ENCODE measurements at regions not wholly inside any gene's neighbourhood (a gene's known extent, or its start where the extent isn't known, plus 50 kb on each side); places are given as distances from the start of the nearest gene placed in this dataset.

DNA sequence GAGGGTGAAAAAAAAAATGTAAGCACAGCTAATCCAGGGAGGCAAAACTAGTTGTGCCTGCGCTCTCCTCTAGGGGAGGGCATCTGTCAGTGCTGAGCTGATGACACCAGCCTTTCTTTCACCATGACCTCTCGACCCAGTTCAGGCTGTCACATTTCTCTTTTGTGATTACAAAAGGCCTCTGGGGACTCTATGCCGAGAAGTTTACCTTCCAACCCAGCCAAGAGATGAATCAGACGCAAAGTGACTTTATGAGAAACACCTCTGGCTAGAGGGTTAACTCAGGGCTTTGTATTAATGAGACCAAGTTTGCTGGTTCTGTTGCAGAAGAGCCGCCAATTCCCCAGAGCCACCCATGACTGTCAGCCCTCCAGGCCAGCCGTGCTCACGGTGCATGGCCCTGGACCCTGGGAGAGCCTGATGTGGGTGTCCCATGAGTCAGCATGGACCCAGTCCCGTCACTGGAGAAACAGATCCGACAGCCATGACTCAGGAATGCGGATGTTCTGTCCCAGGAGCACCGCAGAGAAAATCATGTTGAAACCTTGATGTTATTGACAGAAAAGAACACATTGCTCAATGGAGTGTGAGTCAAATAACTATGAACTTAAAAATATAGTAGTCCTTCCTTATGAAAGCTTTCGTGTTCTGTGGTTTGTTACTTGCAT, 437.2 kb downstream of the HS3ST3B1 start:
- Histone ChIP-seq H3K27ac (ENCODE audit: low read length, poor library complexity, severe bottlenecking) (peak overlapping the region; percentile 26), H2AK5ac (ENCODE audit: low read length, severe bottlenecking) (no peak overlapping the region), H3K4me3 (ENCODE audit: insufficient read depth in 1 of 2, low read depth in 1 of 2, low read length in 2 of 2) (no peak overlapping the region), H3K9me3 (ENCODE audit: control insufficient read depth, low read length) (no peaks in the 10 kb centered on the region), H3K23ac (ENCODE audit: low read length in 2 of 2) (no peak overlapping the region), H4K8ac (ENCODE audit: low read length) (no peak overlapping the region), H3K4me2 (ENCODE audit: low read length, poor library complexity, severe bottlenecking) (peak overlapping the region; percentile 18), H2BK5ac (ENCODE audit: low read depth, low read length, poor library complexity, severe bottlenecking) (no peak overlapping the region), H2AFZ (ENCODE audit: low read depth, low read length) (no peak overlapping the region), H2BK120ac (ENCODE audit: low read depth, low read length) (peak overlapping the region; percentile 54), H3K79me1 (replicated peaks; ENCODE audit: low read length, poor library complexity, severe bottlenecking) (no peaks in the 10 kb centered on the region), H3K36me3 (ENCODE audit: control insufficient read depth in 1 of 2, insufficient read depth in 2 of 2, low read depth in 1 of 2, low read length in 2 of 2) (no peaks in the 10 kb centered on the region), H3K4me1 (ENCODE audit: control insufficient read depth, insufficient read depth, low read depth, low read length) (peaks cover 6% of the 10 kb centered on the region), H3K27me3 (ENCODE audit: control insufficient read depth in 1 of 2, insufficient read depth in 1 of 2, low read length in 2 of 2) (no peaks in the 10 kb centered on the region), H4K91ac (ENCODE audit: low read length) (no peak overlapping the region), H3K4ac (ENCODE audit: low read depth in 1 of 2, low read length in 2 of 2) (no peak overlapping the region), H3K18ac (ENCODE audit: low read depth in 1 of 2, low read length in 2 of 2) (peak overlapping the region in 1 of 2 experiments; percentile 6), H2BK15ac (ENCODE audit: low read depth, poor library complexity, severe bottlenecking) (no peak overlapping the region), H3K14ac (ENCODE audit: low read length in 2 of 2) (no peak overlapping the region), H2BK12ac (ENCODE audit: low read length in 2 of 2) (peak overlapping the region in 1 of 2 experiments; percentile 61), H3K9ac (ENCODE audit: low read length) (peak overlapping the region; percentile 59)
- 26% methylated on average over 9 of the region's 12 CpGs for WGBS
- DNase-seq: peak; percentile 99

GRCh38 chr17:14736631-14737030, 435.8 kb downstream of the HS3ST3B1 start:
- H4K8ac ChIP-seq (ENCODE audit: low read length): no peak overlapping the region
- H3K14ac ChIP-seq (ENCODE audit: low read length in 2 of 2): no peak overlapping the region
- no peaks in the 10 kb centered on the region for H3K27me3 ChIP-seq (ENCODE audit: control insufficient read depth in 1 of 2, insufficient read depth in 1 of 2, low read length in 2 of 2)
- H3K4ac ChIP-seq (ENCODE audit: low read depth in 1 of 2, low read length in 2 of 2): no peak overlapping the region
- H3K36me3 ChIP-seq (ENCODE audit: control insufficient read depth in 1 of 2, insufficient read depth in 2 of 2, low read depth in 1 of 2, low read length in 2 of 2): no peaks in the 10 kb centered on the region
- DNase-seq: no peak
- no peak overlapping the region for H3K27ac ChIP-seq (ENCODE audit: low read length, poor library complexity, severe bottlenecking)
- no peak overlapping the region for H2AFZ ChIP-seq (ENCODE audit: low read depth, low read length)
- peak overlapping the region in 1 of 2 experiments; percentile 11 for H3K18ac ChIP-seq (ENCODE audit: low read depth in 1 of 2, low read length in 2 of 2)
- no peak overlapping the region for H2BK120ac ChIP-seq (ENCODE audit: low read depth, low read length)
- H3K4me3 ChIP-seq (ENCODE audit: insufficient read depth in 1 of 2, low read depth in 1 of 2, low read length in 2 of 2): no peak overlapping the region
- peak overlapping the region; percentile 47 for H2BK5ac ChIP-seq (ENCODE audit: low read depth, low read length, poor library complexity, severe bottlenecking)
- no peak overlapping the region for H3K4me2 ChIP-seq (ENCODE audit: low read length, poor library complexity, severe bottlenecking)
- H3K9me3 ChIP-seq (ENCODE audit: control insufficient read depth, low read length): no peaks in the 10 kb centered on the region
- H2BK15ac ChIP-seq (ENCODE audit: low read depth, poor library complexity, severe bottlenecking): no peak overlapping the region
- no peak overlapping the region for H2BK12ac ChIP-seq (ENCODE audit: low read length in 2 of 2)
- 96% methylated on average over 3 of the region's 6 CpGs for WGBS
- no peaks in the 10 kb centered on the region for H3K79me1 ChIP-seq (replicated peaks; ENCODE audit: low read length, poor library complexity, severe bottlenecking)
- H4K91ac ChIP-seq (ENCODE audit: low read length): no peak overlapping the region
- no peak overlapping the region for H2AK5ac ChIP-seq (ENCODE audit: low read length, severe bottlenecking)
- no peak overlapping the region for H3K23ac ChIP-seq (ENCODE audit: low read length in 2 of 2)
- H3K9ac ChIP-seq (ENCODE audit: low read length): no peak overlapping the region
- peaks cover 5% of the 10 kb centered on the region for H3K4me1 ChIP-seq (ENCODE audit: control insufficient read depth, insufficient read depth, low read depth, low read length)

DNA sequence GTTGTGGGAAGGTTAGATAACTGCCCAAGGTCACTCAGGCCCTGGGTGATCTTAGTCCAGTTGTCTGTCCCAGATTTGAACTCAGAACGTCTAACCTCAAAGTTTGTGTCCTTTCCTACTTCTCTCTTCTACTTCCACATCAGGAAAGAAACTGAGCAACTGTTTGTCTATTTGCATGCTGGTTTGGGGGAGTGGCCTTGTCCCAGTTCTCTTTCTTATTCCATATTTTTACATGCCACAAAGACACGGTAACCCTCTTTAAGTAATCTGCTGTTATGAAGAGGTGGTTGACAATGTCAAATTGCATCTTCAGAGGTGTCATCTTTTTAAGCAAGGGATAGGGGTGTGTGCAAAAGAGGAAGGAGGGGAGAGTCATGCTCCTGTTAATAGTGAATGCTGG, 432.5 kb downstream of the HS3ST3B1 start:
- no peak overlapping the region for H2BK15ac ChIP-seq (ENCODE audit: low read depth, poor library complexity, severe bottlenecking)
- H3K27ac ChIP-seq (ENCODE audit: low read length, poor library complexity, severe bottlenecking): no peak overlapping the region
- WGBS: 94% methylated on average over 1 of the region's 2 CpGs
- H3K23ac ChIP-seq (ENCODE audit: low read length in 2 of 2): no peak overlapping the region
- no peak overlapping the region for H2AFZ ChIP-seq (ENCODE audit: low read depth, low read length)
- H3K36me3 ChIP-seq (ENCODE audit: control insufficient read depth in 1 of 2, insufficient read depth in 2 of 2, low read depth in 1 of 2, low read length in 2 of 2): no peaks in the 10 kb centered on the region
- H3K18ac ChIP-seq (ENCODE audit: low read depth in 1 of 2, low read length in 2 of 2): no peak overlapping the region
- no peak overlapping the region for H4K91ac ChIP-seq (ENCODE audit: low read length)
- no peaks in the 10 kb centered on the region for H3K27me3 ChIP-seq (ENCODE audit: control insufficient read depth in 1 of 2, insufficient read depth in 1 of 2, low read length in 2 of 2)
- no peak overlapping the region for H3K4me3 ChIP-seq (ENCODE audit: insufficient read depth in 1 of 2, low read depth in 1 of 2, low read length in 2 of 2)
- H3K14ac ChIP-seq (ENCODE audit: low read length in 2 of 2): no peak overlapping the region
- H3K9me3 ChIP-seq (ENCODE audit: control insufficient read depth, low read length): no peaks in the 10 kb centered on the region
- peaks cover 2% of the 10 kb centered on the region for H3K4me1 ChIP-seq (ENCODE audit: control insufficient read depth, insufficient read depth, low read depth, low read length)
- H2BK120ac ChIP-seq (ENCODE audit: low read depth, low read length): no peak overlapping the region
- H2BK5ac ChIP-seq (ENCODE audit: low read depth, low read length, poor library complexity, severe bottlenecking): no peak overlapping the region
- DNase-seq: no peak
- no peak overlapping the region for H3K4me2 ChIP-seq (ENCODE audit: low read length, poor library complexity, severe bottlenecking)
- no peak overlapping the region for H2BK12ac ChIP-seq (ENCODE audit: low read length in 2 of 2)
- H2AK5ac ChIP-seq (ENCODE audit: low read length, severe bottlenecking): no peak overlapping the region
- H3K4ac ChIP-seq (ENCODE audit: low read depth in 1 of 2, low read length in 2 of 2): no peak overlapping the region
- no peak overlapping the region for H4K8ac ChIP-seq (ENCODE audit: low read length)
- no peaks in the 10 kb centered on the region for H3K79me1 ChIP-seq (replicated peaks; ENCODE audit: low read length, poor library complexity, severe bottlenecking)
- no peak overlapping the region for H3K9ac ChIP-seq (ENCODE audit: low read length)

DNA sequence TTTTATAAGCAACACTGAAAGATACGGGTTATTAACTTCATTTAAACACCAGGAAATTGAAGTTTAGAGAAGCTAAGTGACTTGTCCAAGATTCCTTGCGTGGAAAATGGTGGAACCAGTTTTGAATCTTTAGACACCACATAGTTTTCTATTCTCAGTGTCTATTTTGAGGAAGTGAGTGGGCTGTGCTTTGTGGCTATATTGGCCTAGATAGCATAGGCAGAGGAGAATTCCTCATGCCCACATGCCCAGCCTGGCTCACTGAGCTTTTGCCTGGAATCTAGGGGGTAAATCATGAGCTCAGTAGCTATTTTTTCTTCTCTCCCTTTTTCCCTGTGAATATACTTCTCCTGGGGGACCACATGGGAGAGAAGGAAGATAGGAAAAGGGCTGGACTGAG, 431.3 kb downstream of the HS3ST3B1 start:
- no peak overlapping the region for H2BK15ac ChIP-seq (ENCODE audit: low read depth, poor library complexity, severe bottlenecking)
- no peak overlapping the region for H3K9ac ChIP-seq (ENCODE audit: low read length)
- H3K4me1 ChIP-seq (ENCODE audit: control insufficient read depth, insufficient read depth, low read depth, low read length): no peaks in the 10 kb centered on the region
- H3K4ac ChIP-seq (ENCODE audit: low read depth in 1 of 2, low read length in 2 of 2): no peak overlapping the region
- H3K4me3 ChIP-seq (ENCODE audit: insufficient read depth in 1 of 2, low read depth in 1 of 2, low read length in 2 of 2): no peak overlapping the region
- H3K27ac ChIP-seq (ENCODE audit: low read length, poor library complexity, severe bottlenecking): no peak overlapping the region
- H3K14ac ChIP-seq (ENCODE audit: low read length in 2 of 2): no peak overlapping the region
- no peaks in the 10 kb centered on the region for H3K36me3 ChIP-seq (ENCODE audit: control insufficient read depth in 1 of 2, insufficient read depth in 2 of 2, low read depth in 1 of 2, low read length in 2 of 2)
- no peak for DNase-seq
- no peak overlapping the region for H2BK12ac ChIP-seq (ENCODE audit: low read length in 2 of 2)
- H3K9me3 ChIP-seq (ENCODE audit: control insufficient read depth, low read length): no peaks in the 10 kb centered on the region
- no peak overlapping the region for H2AFZ ChIP-seq (ENCODE audit: low read depth, low read length)
- H2BK5ac ChIP-seq (ENCODE audit: low read depth, low read length, poor library complexity, severe bottlenecking): no peak overlapping the region
- H3K18ac ChIP-seq (ENCODE audit: low read depth in 1 of 2, low read length in 2 of 2): no peak overlapping the region
- H4K8ac ChIP-seq (ENCODE audit: low read length): no peak overlapping the region
- no peak overlapping the region for H3K23ac ChIP-seq (ENCODE audit: low read length in 2 of 2)
- no peak overlapping the region for H3K4me2 ChIP-seq (ENCODE audit: low read length, poor library complexity, severe bottlenecking)
- H3K27me3 ChIP-seq (ENCODE audit: control insufficient read depth in 1 of 2, insufficient read depth in 1 of 2, low read length in 2 of 2): no peaks in the 10 kb centered on the region
- no peak overlapping the region for H4K91ac ChIP-seq (ENCODE audit: low read length)
- no peak overlapping the region for H2BK120ac ChIP-seq (ENCODE audit: low read depth, low read length)
- no peak overlapping the region for H2AK5ac ChIP-seq (ENCODE audit: low read length, severe bottlenecking)
- H3K79me1 ChIP-seq (replicated peaks; ENCODE audit: low read length, poor library complexity, severe bottlenecking): no peaks in the 10 kb centered on the region
- 100% methylated on average over 2 of the region's 2 CpGs for WGBS
